ENCODE measurements at regions not wholly inside any gene's neighbourhood (a gene's known extent, or its start where the extent isn't known, plus 50 kb on each side); places are given as distances from the start of the nearest gene placed in this dataset.

- POLR2A ChIA-PET = no interaction called here
- peaks cover 2% of the 10 kb centered on the region for H3K9me3 Mint-ChIP-seq (ENCODE audit: insufficient read depth)
- H3K36me3 Mint-ChIP-seq (ENCODE audit: low read depth) = no peaks in the 10 kb centered on the region
- DNase-seq = no peak
- CTCF ChIA-PET = no interaction called here
- no peaks in the 10 kb centered on the region for H3K27me3 Mint-ChIP-seq (ENCODE audit: low read depth)
- H3K27ac Mint-ChIP-seq = no peak overlapping the region
- no peaks in the 10 kb centered on the region for H3K4me1 Mint-ChIP-seq (ENCODE audit: low read depth)
- ATAC-seq = no peak
- H3K4me3 Mint-ChIP-seq = no peak overlapping the region
Observed at GRCh38 chr6:128763599-128764300, 119.2 kb upstream of the LAMA2 start.

- Mint-ChIP-seq H3K27me3 (ENCODE audit: low read depth) (no peaks in the 10 kb centered on the region), H3K36me3 (ENCODE audit: low read depth) (no peaks in the 10 kb centered on the region), H3K27ac (no peak overlapping the region), H3K4me3 (no peak overlapping the region), H3K9me3 (ENCODE audit: insufficient read depth) (no peaks in the 10 kb centered on the region), H3K4me1 (ENCODE audit: low read depth) (no peaks in the 10 kb centered on the region)
- no peak for ATAC-seq
- ChIA-PET CTCF (no interaction called here), POLR2A (no interaction called here)
- no peak for DNase-seq
Observed at GRCh38 chr6:128759901-128760300, 123.0 kb upstream of the LAMA2 start.

GRCh38 chr6:128759447-128759846 is 123.5 kb upstream of the LAMA2 start:
- H3K4me1 Mint-ChIP-seq (ENCODE audit: low read depth) = no peaks in the 10 kb centered on the region

GRCh38 chr6:128757961-128758360 is 125.0 kb upstream of the LAMA2 start:
- Mint-ChIP-seq H3K4me1 (ENCODE audit: low read depth) (no peaks in the 10 kb centered on the region), H3K36me3 (ENCODE audit: low read depth) (no peaks in the 10 kb centered on the region), H3K4me3 (no peak overlapping the region), H3K27ac (no peak overlapping the region), H3K27me3 (ENCODE audit: low read depth) (no peaks in the 10 kb centered on the region), H3K9me3 (ENCODE audit: insufficient read depth) (no peaks in the 10 kb centered on the region)
- ATAC-seq = no peak
- ChIA-PET CTCF (no interaction called here), POLR2A (no interaction called here)
- DNase-seq = no peak

More at GRCh38 chr6:128759447-128759846, 123.5 kb upstream of the LAMA2 start:
- Mint-ChIP-seq H3K36me3 (ENCODE audit: low read depth) (no peaks in the 10 kb centered on the region), H3K4me3 (no peak overlapping the region), H3K27me3 (ENCODE audit: low read depth) (no peaks in the 10 kb centered on the region), H3K9me3 (ENCODE audit: insufficient read depth) (no peaks in the 10 kb centered on the region), H3K27ac (no peak overlapping the region)
- DNase-seq (no peak), ATAC-seq (no peak)
- POLR2A ChIA-PET = no interaction called here
- CTCF ChIA-PET = no interaction called here

- POLR2A ChIA-PET = no interaction called here
- no peaks in the 10 kb centered on the region for H3K9me3 Mint-ChIP-seq (ENCODE audit: insufficient read depth)
- no peaks in the 10 kb centered on the region for H3K27me3 Mint-ChIP-seq (ENCODE audit: low read depth)
- no peaks in the 10 kb centered on the region for H3K36me3 Mint-ChIP-seq (ENCODE audit: low read depth)
- ATAC-seq (no peak), DNase-seq (no peak)
- H3K27ac Mint-ChIP-seq = no peak overlapping the region
- CTCF ChIA-PET = no interaction called here
- no peak overlapping the region for H3K4me3 Mint-ChIP-seq
- H3K4me1 Mint-ChIP-seq (ENCODE audit: low read depth) = no peaks in the 10 kb centered on the region
Observed at GRCh38 chr6:128754658-128755256, 128.2 kb upstream of the LAMA2 start.

- Mint-ChIP-seq H3K27ac (no peak overlapping the region), H3K4me3 (no peak overlapping the region), H3K9me3 (ENCODE audit: insufficient read depth) (no peaks in the 10 kb centered on the region), H3K4me1 (ENCODE audit: low read depth) (no peaks in the 10 kb centered on the region), H3K27me3 (ENCODE audit: low read depth) (peaks cover 2% of the 10 kb centered on the region), H3K36me3 (ENCODE audit: low read depth) (no peaks in the 10 kb centered on the region)
- ChIA-PET CTCF (no interaction called here), POLR2A (no interaction called here)
- ATAC-seq (no peak), DNase-seq (no peak)
Observed at GRCh38 chr6:128743974-128744765, 138.8 kb upstream of the LAMA2 start.

GRCh38 chr6:128742900-128743299 is 140.0 kb upstream of the LAMA2 start:
- no peak overlapping the region for H3K27ac Mint-ChIP-seq
- no peaks in the 10 kb centered on the region for H3K27me3 Mint-ChIP-seq (ENCODE audit: low read depth)
- DNase-seq = no peak
- ChIA-PET POLR2A (no interaction called here), CTCF (no interaction called here)
- ATAC-seq = no peak
- no peak overlapping the region for H3K4me3 Mint-ChIP-seq
- H3K9me3 Mint-ChIP-seq (ENCODE audit: insufficient read depth) = no peaks in the 10 kb centered on the region
- H3K4me1 Mint-ChIP-seq (ENCODE audit: low read depth) = no peaks in the 10 kb centered on the region
- no peaks in the 10 kb centered on the region for H3K36me3 Mint-ChIP-seq (ENCODE audit: low read depth)

- no peak for DNase-seq
- H3K4me3 Mint-ChIP-seq = no peak overlapping the region
- H3K36me3 Mint-ChIP-seq (ENCODE audit: low read depth) = no peaks in the 10 kb centered on the region
- H3K9me3 Mint-ChIP-seq (ENCODE audit: insufficient read depth) = no peaks in the 10 kb centered on the region
- no peaks in the 10 kb centered on the region for H3K4me1 Mint-ChIP-seq (ENCODE audit: low read depth)
- no peak for ATAC-seq
- no peaks in the 10 kb centered on the region for H3K27me3 Mint-ChIP-seq (ENCODE audit: low read depth)
- POLR2A ChIA-PET = no interaction called here
- CTCF ChIA-PET = no interaction called here
- no peak overlapping the region for H3K27ac Mint-ChIP-seq
Observed at GRCh38 chr6:128740951-128741350, 142.0 kb upstream of the LAMA2 start.

GRCh38 chr6:128739112-128739511 is 143.8 kb upstream of the LAMA2 start:
- no peaks in the 10 kb centered on the region for H3K36me3 Mint-ChIP-seq (ENCODE audit: low read depth)
- no peaks in the 10 kb centered on the region for H3K9me3 Mint-ChIP-seq (ENCODE audit: insufficient read depth)
- no peak overlapping the region for H3K27ac Mint-ChIP-seq
- H3K4me1 Mint-ChIP-seq (ENCODE audit: low read depth) = no peaks in the 10 kb centered on the region
- no peak overlapping the region for H3K4me3 Mint-ChIP-seq
- H3K27me3 Mint-ChIP-seq (ENCODE audit: low read depth) = peaks cover 5% of the 10 kb centered on the region
- no peak for ATAC-seq
- no peak for DNase-seq
- CTCF ChIA-PET = no interaction called here
- POLR2A ChIA-PET = no interaction called here

GRCh38 chr6:128738112-128738511 is 144.8 kb upstream of the LAMA2 start:
- Mint-ChIP-seq H3K4me1 (ENCODE audit: low read depth) (no peaks in the 10 kb centered on the region), H3K27me3 (ENCODE audit: low read depth) (peaks cover 6% of the 10 kb centered on the region), H3K9me3 (ENCODE audit: insufficient read depth) (no peaks in the 10 kb centered on the region), H3K4me3 (no peak overlapping the region), H3K36me3 (ENCODE audit: low read depth) (no peaks in the 10 kb centered on the region), H3K27ac (no peak overlapping the region)
- ChIA-PET POLR2A (no interaction called here), CTCF (no interaction called here)
- ATAC-seq = no peak
- DNase-seq = no peak

GRCh38 chr6:128736780-128737179 is 146.2 kb upstream of the LAMA2 start:
- Mint-ChIP-seq H3K9me3 (ENCODE audit: insufficient read depth) (no peaks in the 10 kb centered on the region), H3K4me1 (ENCODE audit: low read depth) (no peaks in the 10 kb centered on the region), H3K27me3 (ENCODE audit: low read depth) (peaks cover 6% of the 10 kb centered on the region), H3K4me3 (no peak overlapping the region), H3K36me3 (ENCODE audit: low read depth) (no peaks in the 10 kb centered on the region), H3K27ac (no peak overlapping the region)
- ATAC-seq (no peak), DNase-seq (no peak)
- CTCF ChIA-PET = interaction anchor here (1.3 kb wide), 1 partner anchor 11 kb away, joined by 3 read pairs; no protein-coding TSS in a partner anchor
- POLR2A ChIA-PET = no interaction called here

GRCh38 chr6:128731249-128732165 is 151.4 kb upstream of the LAMA2 start:
- DNase-seq (no peak), ATAC-seq (no peak)
- POLR2A ChIA-PET = no interaction called here
- no peak overlapping the region for H3K27ac Mint-ChIP-seq
- no peak overlapping the region for H3K4me3 Mint-ChIP-seq
- peaks cover 15% of the 10 kb centered on the region for H3K27me3 Mint-ChIP-seq (ENCODE audit: low read depth)
- CTCF ChIA-PET = no interaction called here
- no peaks in the 10 kb centered on the region for H3K9me3 Mint-ChIP-seq (ENCODE audit: insufficient read depth)
- no peaks in the 10 kb centered on the region for H3K4me1 Mint-ChIP-seq (ENCODE audit: low read depth)
- H3K36me3 Mint-ChIP-seq (ENCODE audit: low read depth) = no peaks in the 10 kb centered on the region
